ENCODE measurements at regions not wholly inside any gene's neighbourhood (a gene's known extent, or its start where the extent isn't known, plus 50 kb on each side); places are given as distances from the start of the nearest gene placed in this dataset.

DNA sequence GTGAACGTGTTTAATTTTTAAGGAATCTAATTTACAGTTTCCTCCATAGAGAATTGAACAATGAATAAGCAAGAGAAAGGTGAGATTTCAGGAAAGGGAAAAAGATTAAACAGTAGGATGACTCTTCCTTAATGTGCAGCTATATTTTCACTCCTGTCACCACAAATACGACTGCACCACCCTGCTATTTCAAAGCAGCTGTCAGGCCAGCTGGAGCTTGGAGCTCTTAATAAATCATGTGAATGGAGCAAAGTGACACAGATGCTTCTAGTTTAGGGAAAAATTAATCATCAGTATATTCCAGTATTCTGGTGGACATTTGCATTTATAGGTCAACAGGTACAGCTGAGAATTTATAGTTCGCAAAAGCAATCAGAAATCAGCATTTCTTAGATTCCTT is 56.5 kb upstream of the PKIB start:
- DNase-seq (ENCODE audit: low read depth, low spot score) (no peak), FAIRE-seq (no peak)
- Histone ChIP-seq H3K27me3 (ENCODE audit: control insufficient read depth in 2 of 2, insufficient read depth in 2 of 2, low read length in 2 of 2) (no peaks in the 10 kb centered on the region), H3K9me3 (replicated peaks; ENCODE audit: control insufficient read depth, insufficient read depth, low read length) (no peaks in the 10 kb centered on the region), H2AFZ (ENCODE audit: low read depth, low read length) (no peak overlapping the region), H4K20me1 (replicated peaks; ENCODE audit: control insufficient read depth, extremely low read depth, insufficient read depth, low read length) (no peaks in the 10 kb centered on the region), H3K36me3 (ENCODE audit: control insufficient read depth in 2 of 2, extremely low read depth in 1 of 2, insufficient read depth in 2 of 2, low read length in 2 of 2) (no peaks in the 10 kb centered on the region), H3K4me3 (replicated peaks in 1 of 3; ENCODE audit: insufficient read depth in 1 of 3, low read depth in 1 of 3, low read length in 3 of 3) (no peak overlapping the region), H3K4me2 (ENCODE audit: insufficient read depth, low read length) (no peak overlapping the region), H3K27ac (ENCODE audit: insufficient read depth, low read depth, low read length) (no peak overlapping the region), H3K9me1 (replicated peaks; ENCODE audit: control insufficient read depth, extremely low read depth, insufficient read depth, low read length) (no peaks in the 10 kb centered on the region), H3K79me2 (ENCODE audit: control insufficient read depth, insufficient read depth, low read length) (no peaks in the 10 kb centered on the region), H3K4me1 (ENCODE audit: control insufficient read depth, extremely low read depth, insufficient read depth, low read length) (no peaks in the 10 kb centered on the region), H3K9ac (replicated peaks; ENCODE audit: extremely low read depth, insufficient read depth, low read length) (no peak overlapping the region)
- ChIA-PET POLR2A (no interaction called here), CTCF (no interaction called here)
- no TSS peak for BruUV-seq (replicated peaks)
- TF ChIP-seq FOS (IDR thresholded peaks at IDR 0.05; ENCODE audit: borderline replicate concordance, insufficient read depth, low read length), result no peak
- no peak for TF ChIP-seq POLR2AphosphoS5 (IDR thresholded peaks at IDR 0.05; ENCODE audit: insufficient read depth, low read depth, low read length)
- no peak for TF ChIP-seq JUN (IDR thresholded peaks at IDR 0.05; ENCODE audit: borderline replicate concordance, insufficient read depth, insufficient read length, low read depth)
- TF ChIP-seq EZH2 (IDR thresholded peaks at IDR 0.05; ENCODE audit: borderline replicate concordance, low read depth, low read length, severe bottlenecking), result no peak
- intact Hi-C loops (cut with micrococcal nuclease), result no loop called here
- dilution Hi-C loops (cut with MboI; ENCODE audit: extremely low pct_ligation_motif_present, low sequenced_read_pairs), result no loop called here

DNA sequence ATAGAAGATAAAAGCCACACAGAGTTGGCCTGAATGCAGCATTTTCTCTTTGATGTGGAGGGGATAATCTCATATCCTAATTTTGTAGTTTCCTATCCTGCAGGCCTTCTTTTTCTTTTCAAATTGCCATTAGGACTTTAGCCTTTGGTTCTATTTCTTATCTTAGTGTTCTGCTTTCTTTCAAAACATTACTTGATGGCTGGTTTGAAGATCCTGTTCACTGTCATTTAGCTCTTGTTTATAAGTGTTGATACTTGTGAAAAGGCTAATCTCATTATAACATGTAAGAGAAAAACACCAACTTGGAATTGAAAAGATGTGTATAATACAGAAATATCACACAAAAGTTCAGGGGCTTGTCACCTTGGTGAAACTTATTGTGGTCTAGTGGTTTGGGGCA is 54.6 kb upstream of the PKIB start:
- FAIRE-seq (no peak), DNase-seq (ENCODE audit: low read depth, low spot score) (no peak)
- intact Hi-C loops (cut with micrococcal nuclease), result no loop called here
- no peak overlapping the region for H3K4me2 ChIP-seq (ENCODE audit: insufficient read depth, low read length)
- no peaks in the 10 kb centered on the region for H3K4me1 ChIP-seq (ENCODE audit: control insufficient read depth, extremely low read depth, insufficient read depth, low read length)
- ChIA-PET POLR2A (no interaction called here), CTCF (no interaction called here)
- H3K27ac ChIP-seq (ENCODE audit: insufficient read depth, low read depth, low read length), result no peak overlapping the region
- TF ChIP-seq MYC (IDR thresholded peaks at IDR 0.05; ENCODE audit: low read depth, low read length) (no peak), POLR2A (IDR thresholded peaks at IDR 0.05; ENCODE audit: low read depth, low read length) (no peak), GATA2 (IDR thresholded peaks at IDR 0.05; ENCODE audit: insufficient read depth, insufficient read length, low read depth, low read length) (no peak), EZH2 (IDR thresholded peaks at IDR 0.05; ENCODE audit: borderline replicate concordance, low read depth, low read length, severe bottlenecking) (no peak)
- no peaks in the 10 kb centered on the region for H3K9me1 ChIP-seq (replicated peaks; ENCODE audit: control insufficient read depth, extremely low read depth, insufficient read depth, low read length)
- no peaks in the 10 kb centered on the region for H3K27me3 ChIP-seq (ENCODE audit: control insufficient read depth in 2 of 2, insufficient read depth in 2 of 2, low read length in 2 of 2)
- dilution Hi-C loops (cut with MboI; ENCODE audit: extremely low pct_ligation_motif_present, low sequenced_read_pairs), result no loop called here
- BruUV-seq (replicated peaks), result no TSS peak
- H3K36me3 ChIP-seq (ENCODE audit: control insufficient read depth in 2 of 2, extremely low read depth in 1 of 2, insufficient read depth in 2 of 2, low read length in 2 of 2), result no peaks in the 10 kb centered on the region
- no peaks in the 10 kb centered on the region for H4K20me1 ChIP-seq (replicated peaks; ENCODE audit: control insufficient read depth, extremely low read depth, insufficient read depth, low read length)
- no peaks in the 10 kb centered on the region for H3K9me3 ChIP-seq (replicated peaks; ENCODE audit: control insufficient read depth, insufficient read depth, low read length)
- no peak overlapping the region for H3K4me3 ChIP-seq (replicated peaks in 1 of 3; ENCODE audit: insufficient read depth in 1 of 3, low read depth in 1 of 3, low read length in 3 of 3)
- no peak overlapping the region for H3K9ac ChIP-seq (replicated peaks; ENCODE audit: extremely low read depth, insufficient read depth, low read length)
- no peaks in the 10 kb centered on the region for H3K79me2 ChIP-seq (ENCODE audit: control insufficient read depth, insufficient read depth, low read length)
- H2AFZ ChIP-seq (ENCODE audit: low read depth, low read length), result no peak overlapping the region

Data from endothelial cell of umbilical vein (primary cell).